ENCODE measurements at regions not wholly inside any gene's neighbourhood (a gene's known extent, or its start where the extent isn't known, plus 50 kb on each side); places are given as distances from the start of the nearest gene placed in this dataset.
A peak's percentile ranks its signal among the peaks of the same experiment; 100 is the strongest.
"Not testable (repeated sequence)": the region's sequence is repeated elsewhere in the genome, so short reads cannot be mapped to it uniquely, and the experiment has no call there.

GRCh38 chr5:41995193-41995592 is 70.1 kb downstream of the FBXO4 start:
- H3K4me3 ChIP-seq (ENCODE audit: control insufficient read depth, low read depth, low read length), result no peak overlapping the region
- no peak for DNase-seq (ENCODE audit: low read depth)
- TF ChIP-seq, protein P1, sequence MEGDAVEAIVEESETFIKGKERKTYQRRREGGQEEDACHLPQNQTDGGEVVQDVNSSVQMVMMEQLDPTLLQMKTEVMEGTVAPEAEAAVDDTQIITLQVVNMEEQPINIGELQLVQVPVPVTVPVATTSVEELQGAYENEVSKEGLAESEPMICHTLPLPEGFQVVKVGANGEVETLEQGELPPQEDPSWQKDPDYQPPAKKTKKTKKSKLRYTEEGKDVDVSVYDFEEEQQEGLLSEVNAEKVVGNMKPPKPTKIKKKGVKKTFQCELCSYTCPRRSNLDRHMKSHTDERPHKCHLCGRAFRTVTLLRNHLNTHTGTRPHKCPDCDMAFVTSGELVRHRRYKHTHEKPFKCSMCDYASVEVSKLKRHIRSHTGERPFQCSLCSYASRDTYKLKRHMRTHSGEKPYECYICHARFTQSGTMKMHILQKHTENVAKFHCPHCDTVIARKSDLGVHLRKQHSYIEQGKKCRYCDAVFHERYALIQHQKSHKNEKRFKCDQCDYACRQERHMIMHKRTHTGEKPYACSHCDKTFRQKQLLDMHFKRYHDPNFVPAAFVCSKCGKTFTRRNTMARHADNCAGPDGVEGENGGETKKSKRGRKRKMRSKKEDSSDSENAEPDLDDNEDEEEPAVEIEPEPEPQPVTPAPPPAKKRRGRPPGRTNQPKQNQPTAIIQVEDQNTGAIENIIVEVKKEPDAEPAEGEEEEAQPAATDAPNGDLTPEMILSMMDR (conservative IDR thresholded peaks at IDR 0.05; ENCODE audit: control insufficient read depth, insufficient read depth, low read depth, low read length), result no peak

DNA sequence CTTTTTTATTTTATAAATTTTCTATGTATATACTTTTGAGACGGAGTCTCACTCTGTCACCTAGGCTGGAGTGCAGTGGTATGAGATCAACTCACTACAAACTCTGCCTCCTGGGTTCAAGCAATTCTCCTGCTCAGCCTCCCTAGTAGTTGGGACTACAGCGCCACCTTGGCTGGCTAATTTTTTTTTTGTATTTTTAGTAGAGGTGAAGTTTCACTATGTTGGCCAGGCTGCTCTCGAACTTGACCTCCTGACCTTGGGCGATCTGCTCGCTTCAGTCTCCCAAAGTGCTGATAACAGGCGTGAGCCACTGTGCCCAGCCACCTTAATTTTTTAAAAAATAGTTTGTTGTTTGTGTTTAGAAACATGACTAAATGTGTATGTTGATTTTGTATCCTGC is 76.6 kb downstream of the FBXO4 start:
- no peak overlapping the region for H3K4me3 ChIP-seq (ENCODE audit: control insufficient read depth, low read depth, low read length)
- TF ChIP-seq, protein P1 (conservative IDR thresholded peaks at IDR 0.05; ENCODE audit: control insufficient read depth, insufficient read depth, low read depth, low read length), result no peak

GRCh38 chr5:42003852-42004251 is 78.8 kb downstream of the FBXO4 start:
- not testable (repeated sequence) for H3K4me3 ChIP-seq (ENCODE audit: control insufficient read depth, low read depth, low read length); DNase-seq (ENCODE audit: low read depth)

More for the DNA sequence above, 76.6 kb downstream of the FBXO4 start:
- no peak for DNase-seq (ENCODE audit: low read depth)

GRCh38 chr5:42005561-42006153 is 80.6 kb downstream of the FBXO4 start:
- TF ChIP-seq, protein P1 (conservative IDR thresholded peaks at IDR 0.05; ENCODE audit: control insufficient read depth, insufficient read depth, low read depth, low read length), result peak; percentile 81

GRCh38 chr5:42013561-42013960 is 88.5 kb downstream of the FBXO4 start:
- DNase-seq (ENCODE audit: low read depth), result no peak
- no peak overlapping the region for H3K4me3 ChIP-seq (ENCODE audit: control insufficient read depth, low read depth, low read length)
- TF ChIP-seq, protein P1 (conservative IDR thresholded peaks at IDR 0.05; ENCODE audit: control insufficient read depth, insufficient read depth, low read depth, low read length), result no peak

More at GRCh38 chr5:42005561-42006153, 80.6 kb downstream of the FBXO4 start:
- no peak overlapping the region for H3K4me3 ChIP-seq (ENCODE audit: control insufficient read depth, low read depth, low read length)
- DNase-seq (ENCODE audit: low read depth), result peak; percentile 37

DNA sequence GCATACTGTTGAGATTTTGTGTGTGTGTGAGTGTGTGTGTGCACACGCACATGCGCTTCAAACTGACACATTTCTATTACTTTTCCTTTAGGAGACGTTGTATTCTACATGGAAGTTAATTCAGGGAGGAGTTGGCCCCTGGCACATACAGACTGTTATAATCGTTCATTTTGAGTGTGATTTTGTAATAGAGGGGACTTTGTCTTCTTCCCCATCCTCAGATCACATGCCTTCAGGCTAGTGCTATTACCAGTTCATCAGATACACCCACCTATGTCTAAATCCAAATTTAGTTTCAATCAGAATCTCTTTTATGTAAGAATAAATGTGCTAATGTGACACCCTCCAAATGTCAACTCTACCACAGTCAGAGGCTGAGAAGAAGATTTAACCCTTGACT is 90.2 kb downstream of the FBXO4 start:
- H3K4me3 ChIP-seq (ENCODE audit: control insufficient read depth, low read depth, low read length), result no peak overlapping the region
- TF ChIP-seq, protein P1 (conservative IDR thresholded peaks at IDR 0.05; ENCODE audit: control insufficient read depth, insufficient read depth, low read depth, low read length), result no peak
- no peak for DNase-seq (ENCODE audit: low read depth)

DNA sequence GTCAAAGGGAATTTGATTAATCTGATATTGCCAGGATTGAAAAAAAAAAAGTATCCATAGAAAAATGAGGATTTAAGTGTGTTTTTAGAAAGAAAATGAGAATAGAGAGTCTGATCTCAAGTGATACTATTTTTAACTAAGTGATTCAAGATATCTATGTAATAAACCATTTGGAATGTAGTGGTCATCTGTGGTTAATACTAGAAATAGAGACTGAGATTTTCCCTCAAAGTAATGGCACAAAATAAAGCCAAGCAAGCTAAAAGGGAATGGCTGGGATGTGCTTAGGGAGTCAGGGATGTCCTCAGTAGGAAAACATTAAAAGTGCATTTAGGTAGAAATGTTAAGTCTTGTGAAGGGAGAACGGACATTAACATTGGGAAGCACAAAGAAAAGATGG is 90.6 kb downstream of the FBXO4 start:
- peak; percentile 21 for DNase-seq (ENCODE audit: low read depth)
- TF ChIP-seq, protein P1 (conservative IDR thresholded peaks at IDR 0.05; ENCODE audit: control insufficient read depth, insufficient read depth, low read depth, low read length), result no peak
- H3K4me3 ChIP-seq (ENCODE audit: control insufficient read depth, low read depth, low read length), result no peak overlapping the region

All from fibroblast of mammary gland (primary cell).